SK-N-SH treated with all-trans-retinoic acid at 6 μM for 48 hours (cell line): ENCODE measurements at regions not wholly inside any gene's neighbourhood (a gene's known extent, or its start where the extent isn't known, plus 50 kb on each side); places are given as distances from the start of the nearest gene placed in this dataset.

Source experiments
- ATAC-seq: fragments of 200-7000 bp; cut with Tn5 transposase; 3 replicates; pipeline ENCODE4 v1.9.1; 2020; ENCODE audit warnings: mild to moderate bottlenecking, moderate library complexity
- BACH2 ChIP-seq: fragments of 250-450 bp; sonication (Bioruptor Pico); IDR thresholded peaks from 2 replicates; pipeline ENCODE4 v1.9.0; 2021; ENCODE audit warnings: mild to moderate bottlenecking, borderline replicate concordance
- CREB5 ChIP-seq: fragments of 250-450 bp; sonication (Bioruptor Pico); IDR thresholded peaks from 2 replicates; pipeline ENCODE4 v1.5.1; 2020; ENCODE audit warnings: low read depth, mild to moderate bottlenecking, moderate library complexity
- CSDC2 ChIP-seq: fragments of 250-450 bp; sonication (Bioruptor Pico); IDR thresholded peaks from 2 replicates; pipeline ENCODE4 v1.5.0; 2020; ENCODE audit warnings: mild to moderate bottlenecking, moderate library complexity
- CSRNP3 ChIP-seq: fragments of 250-450 bp; sonication (Bioruptor Pico); IDR thresholded peaks from 2 replicates; pipeline ENCODE4 v1.5.1; 2021; ENCODE audit warnings: mild to moderate bottlenecking, moderate library complexity
- ESRRG ChIP-seq: fragments of 250-450 bp; sonication (Bioruptor Pico); IDR thresholded peaks from 2 replicates; pipeline ENCODE4 v1.6.1; 2021; ENCODE audit warnings: mild to moderate bottlenecking
- OSR1 ChIP-seq: fragments of 250-450 bp; sonication (Bioruptor Pico); IDR thresholded peaks from 2 replicates; pipeline ENCODE4 v1.8.0; 2022; ENCODE audit warnings: moderate library complexity, mild to moderate bottlenecking, inconsistent platforms
- PATZ1 ChIP-seq: fragments of 250-450 bp; sonication (Bioruptor Pico); IDR thresholded peaks from 2 replicates; pipeline ENCODE4 v1.8.0; 2020; ENCODE audit warnings: mild to moderate bottlenecking, moderate library complexity, borderline replicate concordance
- POU6F1 ChIP-seq: fragments of 250-450 bp; sonication (Bioruptor Pico); IDR thresholded peaks from 2 replicates; pipeline ENCODE4 v1.8.0; 2021; ENCODE audit warnings: low read depth, mild to moderate bottlenecking, moderate library complexity, borderline replicate concordance
- PPARA ChIP-seq: fragments of 250-450 bp; sonication (Bioruptor Pico); IDR thresholded peaks from 2 replicates; pipeline ENCODE4 v1.5.0; 2020; ENCODE audit warnings: mild to moderate bottlenecking, borderline replicate concordance
- RARB ChIP-seq: fragments of 250-450 bp; sonication (Bioruptor Pico); IDR thresholded peaks from 2 replicates; pipeline ENCODE4 v1.8.0; 2021; ENCODE audit warnings: mild to moderate bottlenecking, moderate library complexity
- SNAI2 ChIP-seq: fragments of 250-450 bp; sonication (Bioruptor Pico); IDR thresholded peaks from 2 replicates; pipeline ENCODE4 v1.5.0; 2020; ENCODE audit warnings: mild to moderate bottlenecking, moderate library complexity
- TCF4 ChIP-seq: fragments of 250-450 bp; sonication (Bioruptor Pico); IDR thresholded peaks from 2 replicates; pipeline ENCODE4 v1.8.0; 2021; ENCODE audit warnings: mild to moderate bottlenecking, moderate library complexity, borderline replicate concordance
- TSHZ2 ChIP-seq: fragments of 250-450 bp; sonication (Bioruptor Pico); IDR thresholded peaks from 2 replicates; pipeline ENCODE4 v1.5.0; 2020; ENCODE audit warnings: mild to moderate bottlenecking, moderate library complexity
- ZC3H10 ChIP-seq: fragments of 250-450 bp; sonication (Bioruptor Pico); IDR thresholded peaks from 2 replicates; pipeline ENCODE4 v1.5.1; 2021; ENCODE audit warnings: mild to moderate bottlenecking, moderate library complexity
- ZFP3 ChIP-seq: fragments of 250-450 bp; sonication (Bioruptor Pico); IDR thresholded peaks from 2 replicates; pipeline ENCODE4 v1.5.0; 2020; ENCODE audit warnings: mild to moderate bottlenecking, moderate library complexity
- ZFP30 ChIP-seq: fragments of 450-650 bp; formaldehyde crosslinking; IDR thresholded peaks from 2 replicates; pipeline ENCODE4 v1.5.0; 2022; ENCODE audit warnings: mild to moderate bottlenecking, moderate library complexity
- ZNF70 ChIP-seq: fragments of 450-650 bp; formaldehyde crosslinking; IDR thresholded peaks from 2 replicates; pipeline ENCODE4 v1.5.0; 2020; ENCODE audit warnings: mild to moderate bottlenecking, moderate library complexity

- no peak for ATAC-seq
- no peak for TF ChIP-seq ZFP30 (CRISPR knock-in tag)
- no peak for TF ChIP-seq TCF4
- TF ChIP-seq OSR1 (CRISPR knock-in tag) = no peak
- no peak for TF ChIP-seq POU6F1 (CRISPR knock-in tag)
- no peak for TF ChIP-seq ZNF70 (CRISPR knock-in tag)
These were observed 2298.5 kb downstream of the MRPL39 start for GRCh38 chr21:23308741-23309140.

GRCh38 chr21:23307065-23307464, 2300.2 kb downstream of the MRPL39 start:
- ATAC-seq = no peak
- TF ChIP-seq SNAI2 (CRISPR knock-in tag) = no peak
- TF ChIP-seq OSR1 (CRISPR knock-in tag) = no peak
- TF ChIP-seq CSRNP3 (CRISPR knock-in tag) = no peak
- no peak for TF ChIP-seq RARB (CRISPR knock-in tag)
- no peak for TF ChIP-seq POU6F1 (CRISPR knock-in tag)
- no peak for TF ChIP-seq BACH2
- no peak for TF ChIP-seq PATZ1
- TF ChIP-seq PPARA (CRISPR knock-in tag) = no peak
- no peak for TF ChIP-seq ZC3H10 (CRISPR knock-in tag)
- TF ChIP-seq, all 23 proteins: peak for 0

- no peak for ATAC-seq
- TF ChIP-seq ZFP3 (CRISPR knock-in tag) (no peak), TSHZ2 (CRISPR knock-in tag) (no peak), PPARA (CRISPR knock-in tag) (no peak), CSDC2 (no peak), ESRRG (CRISPR knock-in tag) (no peak), PATZ1 (no peak), CREB5 (CRISPR knock-in tag) (no peak)
These were observed 2294.1 kb downstream of the NCAM2 start for GRCh38 chr21:23292292-23292691.
